ENCODE measurements at regions not wholly inside any gene's neighbourhood (a gene's known extent, or its start where the extent isn't known, plus 50 kb on each side); places are given as distances from the start of the nearest gene placed in this dataset.

GRCh38 chr10:28077889-28078288, 79.0 kb upstream of the ODAD2 start:
- no peak for DNase-seq (ENCODE audit: low read depth in 1 of 2, low spot score in 1 of 2)

- no peak for DNase-seq (ENCODE audit: low read depth in 1 of 2, low spot score in 1 of 2)
Observed at GRCh38 chr10:28075424-28075823, 76.5 kb upstream of the ODAD2 start.

- DNase-seq (ENCODE audit: low read depth in 1 of 2, low spot score in 1 of 2) = no peak
Observed at GRCh38 chr10:28072573-28072972, 73.7 kb upstream of the ODAD2 start.

GRCh38 chr10:28060031-28060607, 61.2 kb upstream of the ODAD2 start:
- no peak for DNase-seq (ENCODE audit: low read depth in 1 of 2, low spot score in 1 of 2)

- no peak for DNase-seq (ENCODE audit: low read depth in 1 of 2, low spot score in 1 of 2)
Observed at GRCh38 chr10:28058746-28059145, 59.9 kb upstream of the ODAD2 start.

- DNase-seq (ENCODE audit: low read depth in 1 of 2, low spot score in 1 of 2) = no peak
Observed at GRCh38 chr10:28054228-28054860, 55.5 kb upstream of the ODAD2 start.

GRCh38 chr10:28049286-28049685, 50.4 kb upstream of the ODAD2 start:
- no peak for DNase-seq (ENCODE audit: low read depth in 1 of 2, low spot score in 1 of 2)

All from activated CD4-positive, alpha-beta T cell treated with anti-CD3 and anti-CD28 coated beads, Interleukin-2, amount 50 U/mL, for 24 hours (primary cell).